ENCODE measurements at regions not wholly inside any gene's neighbourhood (a gene's known extent, or its start where the extent isn't known, plus 50 kb on each side); places are given as distances from the start of the nearest gene placed in this dataset.

- Histone ChIP-seq H3K4me3 (ENCODE audit: low read depth in 1 of 3, low read length in 3 of 3) (no peak overlapping the region), H3K9me3 (ENCODE audit: control insufficient read depth in 2 of 2, insufficient read depth in 1 of 2, low read depth in 1 of 2, low read length in 1 of 2) (peaks cover 0 to 3% of the 10 kb centered on the region in 2 donors), H3K27me3 (ENCODE audit: control insufficient read depth in 3 of 3, insufficient read depth in 3 of 3, low read length in 3 of 3) (no peaks in the 10 kb centered on the region), H3K4me1 (ENCODE audit: control insufficient read depth in 3 of 3, insufficient read depth in 2 of 3, low read depth in 1 of 3, low read length in 2 of 3) (no peaks in the 10 kb centered on the region), H3K27ac (ENCODE audit: low read depth in 1 of 3, low read length in 2 of 3) (no peak overlapping the region), H3K36me3 (ENCODE audit: control insufficient read depth in 3 of 3, insufficient read depth in 2 of 3, low read depth in 1 of 3, low read length in 3 of 3) (no peaks in the 10 kb centered on the region)
- no peak for FAIRE-seq
- no peak for DNase-seq
- WGBS, 3 donors: 40 to 67% (median 52%) methylated on average over 1 of the region's 1 CpG
Measured at GRCh38 chr7:136807598-136807997, 60.9 kb upstream of the CHRM2 start.

GRCh38 chr7:136803028-136803427 is 65.4 kb upstream of the CHRM2 start:
- no peaks in the 10 kb centered on the region for H3K36me3 ChIP-seq (ENCODE audit: control insufficient read depth in 3 of 3, insufficient read depth in 2 of 3, low read depth in 1 of 3, low read length in 3 of 3)
- H3K27me3 ChIP-seq (ENCODE audit: control insufficient read depth in 3 of 3, insufficient read depth in 3 of 3, low read length in 3 of 3): no peaks in the 10 kb centered on the region
- no peaks in the 10 kb centered on the region for H3K9me3 ChIP-seq (ENCODE audit: control insufficient read depth in 2 of 2, insufficient read depth in 1 of 2, low read depth in 1 of 2, low read length in 1 of 2)
- no peak overlapping the region for H3K27ac ChIP-seq (ENCODE audit: low read depth in 1 of 3, low read length in 2 of 3)
- FAIRE-seq: no peak
- DNase-seq: no peak
- H3K4me3 ChIP-seq (ENCODE audit: low read depth in 1 of 3, low read length in 3 of 3): no peak overlapping the region
- 80 to 89% (median 88%) methylated on average over 2 of the region's 2 CpGs for WGBS, 3 donors
- no peaks in the 10 kb centered on the region for H3K4me1 ChIP-seq (ENCODE audit: control insufficient read depth in 3 of 3, insufficient read depth in 2 of 3, low read depth in 1 of 3, low read length in 2 of 3)

- H3K27ac ChIP-seq (ENCODE audit: low read depth in 1 of 3, low read length in 2 of 3): no peak overlapping the region
- no peaks in the 10 kb centered on the region for H3K4me1 ChIP-seq (ENCODE audit: control insufficient read depth in 3 of 3, insufficient read depth in 2 of 3, low read depth in 1 of 3, low read length in 2 of 3)
- no peak for DNase-seq
- 76 to 87% (median 83%) methylated on average over 1 of the region's 1 CpG for WGBS, 3 donors
- H3K9me3 ChIP-seq (ENCODE audit: control insufficient read depth in 2 of 2, insufficient read depth in 1 of 2, low read depth in 1 of 2, low read length in 1 of 2): no peaks in the 10 kb centered on the region
- no peaks in the 10 kb centered on the region for H3K36me3 ChIP-seq (ENCODE audit: control insufficient read depth in 3 of 3, insufficient read depth in 2 of 3, low read depth in 1 of 3, low read length in 3 of 3)
- H3K4me3 ChIP-seq (ENCODE audit: low read depth in 1 of 3, low read length in 3 of 3): no peak overlapping the region
- FAIRE-seq: no peak
- H3K27me3 ChIP-seq (ENCODE audit: control insufficient read depth in 3 of 3, insufficient read depth in 3 of 3, low read length in 3 of 3): no peaks in the 10 kb centered on the region
Measured at GRCh38 chr7:136783934-136784333, 84.5 kb upstream of the CHRM2 start.

GRCh38 chr7:136741941-136742340 is 126.5 kb upstream of the CHRM2 start:
- H3K27me3 ChIP-seq (ENCODE audit: control insufficient read depth in 3 of 3, insufficient read depth in 3 of 3, low read length in 3 of 3): no peaks in the 10 kb centered on the region
- no peaks in the 10 kb centered on the region for H3K4me1 ChIP-seq (ENCODE audit: control insufficient read depth in 3 of 3, insufficient read depth in 2 of 3, low read depth in 1 of 3, low read length in 2 of 3)
- H3K36me3 ChIP-seq (ENCODE audit: control insufficient read depth in 3 of 3, insufficient read depth in 2 of 3, low read depth in 1 of 3, low read length in 3 of 3): no peaks in the 10 kb centered on the region
- WGBS, 3 donors: 67 to 86% (median 75%) methylated on average over 3 of the region's 3 CpGs
- H3K4me3 ChIP-seq (ENCODE audit: low read depth in 1 of 3, low read length in 3 of 3): no peak overlapping the region
- DNase-seq: no peak
- no peak overlapping the region for H3K27ac ChIP-seq (ENCODE audit: low read depth in 1 of 3, low read length in 2 of 3)
- peaks cover 0 to 8% of the 10 kb centered on the region in 2 donors for H3K9me3 ChIP-seq (ENCODE audit: control insufficient read depth in 2 of 2, insufficient read depth in 1 of 2, low read depth in 1 of 2, low read length in 1 of 2)
- FAIRE-seq: no peak

GRCh38 chr7:136728945-136729344 is 139.5 kb upstream of the CHRM2 start:
- Histone ChIP-seq H3K9me3 (ENCODE audit: control insufficient read depth in 2 of 2, insufficient read depth in 1 of 2, low read depth in 1 of 2, low read length in 1 of 2) (peaks cover 0 to 7% of the 10 kb centered on the region in 2 donors), H3K4me1 (ENCODE audit: control insufficient read depth in 3 of 3, insufficient read depth in 2 of 3, low read depth in 1 of 3, low read length in 2 of 3) (no peaks in the 10 kb centered on the region), H3K27me3 (ENCODE audit: control insufficient read depth in 3 of 3, insufficient read depth in 3 of 3, low read length in 3 of 3) (no peaks in the 10 kb centered on the region), H3K27ac (ENCODE audit: low read depth in 1 of 3, low read length in 2 of 3) (no peak overlapping the region), H3K36me3 (ENCODE audit: control insufficient read depth in 3 of 3, insufficient read depth in 2 of 3, low read depth in 1 of 3, low read length in 3 of 3) (no peaks in the 10 kb centered on the region), H3K4me3 (ENCODE audit: low read depth in 1 of 3, low read length in 3 of 3) (no peak overlapping the region)
- 68 to 78% (median 77%) methylated on average over 5 of the region's 5 CpGs for WGBS, 3 donors
- no peak for FAIRE-seq
- no peak for DNase-seq

- 49 to 73% (median 59%) methylated on average over 2 of the region's 2 CpGs for WGBS, 3 donors
- Histone ChIP-seq H3K4me3 (ENCODE audit: low read depth in 1 of 3, low read length in 3 of 3) (no peak overlapping the region), H3K9me3 (ENCODE audit: control insufficient read depth in 2 of 2, insufficient read depth in 1 of 2, low read depth in 1 of 2, low read length in 1 of 2) (peaks cover 0 to 7% of the 10 kb centered on the region in 2 donors), H3K27me3 (ENCODE audit: control insufficient read depth in 3 of 3, insufficient read depth in 3 of 3, low read length in 3 of 3) (no peaks in the 10 kb centered on the region), H3K27ac (ENCODE audit: low read depth in 1 of 3, low read length in 2 of 3) (no peak overlapping the region), H3K4me1 (ENCODE audit: control insufficient read depth in 3 of 3, insufficient read depth in 2 of 3, low read depth in 1 of 3, low read length in 2 of 3) (no peaks in the 10 kb centered on the region), H3K36me3 (ENCODE audit: control insufficient read depth in 3 of 3, insufficient read depth in 2 of 3, low read depth in 1 of 3, low read length in 3 of 3) (no peaks in the 10 kb centered on the region)
- FAIRE-seq (no peak), DNase-seq (no peak)
Measured at GRCh38 chr7:136726460-136726859, 142.0 kb upstream of the CHRM2 start.

- no peak for FAIRE-seq
- Histone ChIP-seq H3K4me1 (ENCODE audit: control insufficient read depth in 3 of 3, insufficient read depth in 2 of 3, low read depth in 1 of 3, low read length in 2 of 3) (no peaks in the 10 kb centered on the region), H3K36me3 (ENCODE audit: control insufficient read depth in 3 of 3, insufficient read depth in 2 of 3, low read depth in 1 of 3, low read length in 3 of 3) (no peaks in the 10 kb centered on the region), H3K27ac (ENCODE audit: low read depth in 1 of 3, low read length in 2 of 3) (no peak overlapping the region), H3K4me3 (ENCODE audit: low read depth in 1 of 3, low read length in 3 of 3) (no peak overlapping the region), H3K27me3 (ENCODE audit: control insufficient read depth in 3 of 3, insufficient read depth in 3 of 3, low read length in 3 of 3) (no peaks in the 10 kb centered on the region), H3K9me3 (ENCODE audit: control insufficient read depth in 2 of 2, insufficient read depth in 1 of 2, low read depth in 1 of 2, low read length in 1 of 2) (peaks cover 0 to 2% of the 10 kb centered on the region in 2 donors)
- WGBS, 3 donors: 74 to 78% (median 76%) methylated on average over 6 of the region's 6 CpGs
- DNase-seq: no peak
Measured at GRCh38 chr7:136717910-136718557, 150.4 kb upstream of the CHRM2 start.

- Histone ChIP-seq H3K27ac (ENCODE audit: low read depth in 1 of 3, low read length in 2 of 3) (no peak overlapping the region), H3K4me3 (ENCODE audit: low read depth in 1 of 3, low read length in 3 of 3) (no peak overlapping the region), H3K27me3 (ENCODE audit: control insufficient read depth in 3 of 3, insufficient read depth in 3 of 3, low read length in 3 of 3) (no peaks in the 10 kb centered on the region), H3K4me1 (ENCODE audit: control insufficient read depth in 3 of 3, insufficient read depth in 2 of 3, low read depth in 1 of 3, low read length in 2 of 3) (no peaks in the 10 kb centered on the region), H3K36me3 (ENCODE audit: control insufficient read depth in 3 of 3, insufficient read depth in 2 of 3, low read depth in 1 of 3, low read length in 3 of 3) (no peaks in the 10 kb centered on the region), H3K9me3 (ENCODE audit: control insufficient read depth in 2 of 2, insufficient read depth in 1 of 2, low read depth in 1 of 2, low read length in 1 of 2) (peaks cover 0 to 2% of the 10 kb centered on the region in 2 donors)
- DNase-seq (no peak), FAIRE-seq (no peak)
- WGBS, 3 donors: 81 to 94% (median 89%) methylated on average over 3 of the region's 3 CpGs
Measured at GRCh38 chr7:136714062-136714461, 154.4 kb upstream of the CHRM2 start.

GRCh38 chr7:136710751-136711150 is 157.7 kb upstream of the CHRM2 start:
- Histone ChIP-seq H3K9me3 (ENCODE audit: control insufficient read depth in 2 of 2, insufficient read depth in 1 of 2, low read depth in 1 of 2, low read length in 1 of 2) (no peaks in the 10 kb centered on the region), H3K4me3 (ENCODE audit: low read depth in 1 of 3, low read length in 3 of 3) (no peak overlapping the region), H3K36me3 (ENCODE audit: control insufficient read depth in 3 of 3, insufficient read depth in 2 of 3, low read depth in 1 of 3, low read length in 3 of 3) (no peaks in the 10 kb centered on the region), H3K4me1 (ENCODE audit: control insufficient read depth in 3 of 3, insufficient read depth in 2 of 3, low read depth in 1 of 3, low read length in 2 of 3) (no peaks in the 10 kb centered on the region), H3K27me3 (ENCODE audit: control insufficient read depth in 3 of 3, insufficient read depth in 3 of 3, low read length in 3 of 3) (no peaks in the 10 kb centered on the region), H3K27ac (ENCODE audit: low read depth in 1 of 3, low read length in 2 of 3) (no peak overlapping the region)
- FAIRE-seq (no peak), DNase-seq (no peak)

Data from small intestine (tissue), 7 donors.